ENCODE measurements at regions not wholly inside any gene's neighbourhood (a gene's known extent, or its start where the extent isn't known, plus 50 kb on each side); places are given as distances from the start of the nearest gene placed in this dataset.
"Not testable (repeated sequence)": the region's sequence is repeated elsewhere in the genome, so short reads cannot be mapped to it uniquely, and the experiment has no call there.

DNA sequence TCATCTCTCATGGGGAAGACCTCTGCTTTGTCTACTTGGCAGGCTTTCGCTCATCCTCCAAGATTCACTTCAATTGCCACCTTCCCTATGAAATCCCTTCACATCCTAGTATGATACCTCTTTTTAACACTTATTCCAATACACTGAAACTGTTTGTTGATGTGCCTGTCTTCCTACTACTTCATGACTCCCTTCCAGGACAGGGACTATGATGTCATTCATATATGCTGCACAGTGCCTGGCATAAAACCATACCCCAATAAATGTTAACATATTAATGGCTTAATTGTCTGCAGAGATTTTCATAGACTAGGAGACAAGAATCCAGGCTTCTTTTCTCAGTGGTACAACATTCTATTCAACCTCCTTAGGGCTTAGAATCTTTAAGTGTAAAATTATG is 215.5 kb downstream of the ZNF608 start:
- DNase-seq (ENCODE audit: low read depth), result no peak
- TF ChIP-seq, protein P1, sequence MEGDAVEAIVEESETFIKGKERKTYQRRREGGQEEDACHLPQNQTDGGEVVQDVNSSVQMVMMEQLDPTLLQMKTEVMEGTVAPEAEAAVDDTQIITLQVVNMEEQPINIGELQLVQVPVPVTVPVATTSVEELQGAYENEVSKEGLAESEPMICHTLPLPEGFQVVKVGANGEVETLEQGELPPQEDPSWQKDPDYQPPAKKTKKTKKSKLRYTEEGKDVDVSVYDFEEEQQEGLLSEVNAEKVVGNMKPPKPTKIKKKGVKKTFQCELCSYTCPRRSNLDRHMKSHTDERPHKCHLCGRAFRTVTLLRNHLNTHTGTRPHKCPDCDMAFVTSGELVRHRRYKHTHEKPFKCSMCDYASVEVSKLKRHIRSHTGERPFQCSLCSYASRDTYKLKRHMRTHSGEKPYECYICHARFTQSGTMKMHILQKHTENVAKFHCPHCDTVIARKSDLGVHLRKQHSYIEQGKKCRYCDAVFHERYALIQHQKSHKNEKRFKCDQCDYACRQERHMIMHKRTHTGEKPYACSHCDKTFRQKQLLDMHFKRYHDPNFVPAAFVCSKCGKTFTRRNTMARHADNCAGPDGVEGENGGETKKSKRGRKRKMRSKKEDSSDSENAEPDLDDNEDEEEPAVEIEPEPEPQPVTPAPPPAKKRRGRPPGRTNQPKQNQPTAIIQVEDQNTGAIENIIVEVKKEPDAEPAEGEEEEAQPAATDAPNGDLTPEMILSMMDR (conservative IDR thresholded peaks at IDR 0.05; ENCODE audit: control insufficient read depth, insufficient read depth, low read depth, low read length), result no peak
- no peak overlapping the region for H3K4me3 ChIP-seq (ENCODE audit: control insufficient read depth, low read depth, low read length)

DNA sequence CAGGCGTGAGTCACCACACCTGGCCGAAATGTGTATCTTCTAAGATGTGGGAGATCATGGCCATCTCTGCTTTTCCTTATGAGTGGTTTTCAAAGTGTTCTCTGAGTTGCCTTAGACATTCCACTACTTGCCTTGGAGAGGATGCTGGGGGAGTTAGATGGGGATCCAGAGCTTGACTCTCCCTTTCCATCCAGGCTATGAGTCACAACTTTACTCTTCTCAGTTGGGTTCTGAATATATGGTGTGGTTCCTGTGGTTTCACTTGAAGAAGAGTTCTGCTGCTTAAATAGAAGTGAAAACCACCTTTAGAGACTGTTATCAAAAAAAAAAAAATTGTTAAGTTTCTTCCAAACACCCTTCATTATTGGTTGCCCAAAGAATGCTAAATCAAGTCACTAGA is 217.6 kb downstream of the ZNF608 start:
- H3K4me3 ChIP-seq (ENCODE audit: control insufficient read depth, low read depth, low read length), result no peak overlapping the region
- TF ChIP-seq, protein P1 (conservative IDR thresholded peaks at IDR 0.05; ENCODE audit: control insufficient read depth, insufficient read depth, low read depth, low read length), result no peak
- peak; percentile 34 for DNase-seq (ENCODE audit: low read depth)

DNA sequence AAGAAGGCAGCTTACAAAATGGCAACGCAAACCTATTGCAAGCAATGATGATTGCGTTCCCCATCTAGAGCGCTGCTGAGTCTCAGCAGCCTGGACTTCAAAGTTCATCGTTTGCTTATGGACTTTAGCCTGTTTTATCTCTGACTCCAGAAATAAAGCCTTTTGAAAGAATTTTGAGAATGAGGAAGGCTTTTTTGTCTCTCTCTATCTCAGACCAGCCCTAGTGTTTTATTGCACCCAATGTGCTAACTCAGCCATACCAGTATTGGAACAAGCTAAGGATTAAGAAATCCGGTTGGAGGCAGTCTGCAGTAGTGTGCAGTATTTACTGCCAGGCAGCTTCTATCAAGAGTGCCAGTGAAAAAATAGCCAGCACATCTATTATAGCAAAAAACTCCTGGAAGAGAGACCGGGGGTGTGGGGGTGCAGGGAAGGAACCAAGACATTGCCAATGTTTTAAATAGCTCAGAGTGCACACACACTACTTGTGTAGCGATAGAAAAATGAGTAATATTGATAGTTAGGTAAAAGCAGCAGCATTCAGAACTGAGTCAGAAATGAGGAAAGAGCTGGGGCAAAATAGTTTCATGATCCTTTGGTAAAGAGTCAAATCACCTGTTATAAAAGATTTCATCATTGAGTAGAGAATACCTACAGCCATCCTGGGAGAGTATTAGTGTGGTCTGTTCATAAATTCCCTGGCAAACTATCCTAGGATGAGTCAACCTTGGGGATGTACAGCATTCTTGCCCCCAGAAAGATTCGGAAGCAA is 219.0 kb downstream of the ZNF608 start:
- H3K4me3 ChIP-seq (ENCODE audit: control insufficient read depth, low read depth, low read length), result no peak overlapping the region
- TF ChIP-seq, protein P1 (conservative IDR thresholded peaks at IDR 0.05; ENCODE audit: control insufficient read depth, insufficient read depth, low read depth, low read length), result no peak
- DNase-seq (ENCODE audit: low read depth), result peak; percentile 49

DNA sequence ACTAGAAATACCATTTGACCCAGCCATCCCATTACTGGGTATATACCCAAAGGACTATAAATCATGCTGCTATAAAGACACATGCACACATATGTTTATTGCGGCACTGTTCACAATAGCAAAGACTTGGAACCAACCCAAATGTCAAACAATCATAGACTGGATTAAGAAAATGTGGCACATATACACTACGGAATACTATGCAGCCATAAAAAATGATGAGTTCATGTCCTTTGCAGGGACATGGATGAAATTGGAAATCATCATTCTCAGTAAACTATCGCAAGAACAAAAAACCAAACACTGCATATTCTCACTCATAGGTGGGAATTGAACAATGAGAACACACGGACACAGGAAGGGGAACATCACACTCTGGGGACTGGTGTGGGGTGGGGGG is 220.4 kb downstream of the ZNF608 start:
- not testable (repeated sequence) for DNase-seq (ENCODE audit: low read depth)

DNA sequence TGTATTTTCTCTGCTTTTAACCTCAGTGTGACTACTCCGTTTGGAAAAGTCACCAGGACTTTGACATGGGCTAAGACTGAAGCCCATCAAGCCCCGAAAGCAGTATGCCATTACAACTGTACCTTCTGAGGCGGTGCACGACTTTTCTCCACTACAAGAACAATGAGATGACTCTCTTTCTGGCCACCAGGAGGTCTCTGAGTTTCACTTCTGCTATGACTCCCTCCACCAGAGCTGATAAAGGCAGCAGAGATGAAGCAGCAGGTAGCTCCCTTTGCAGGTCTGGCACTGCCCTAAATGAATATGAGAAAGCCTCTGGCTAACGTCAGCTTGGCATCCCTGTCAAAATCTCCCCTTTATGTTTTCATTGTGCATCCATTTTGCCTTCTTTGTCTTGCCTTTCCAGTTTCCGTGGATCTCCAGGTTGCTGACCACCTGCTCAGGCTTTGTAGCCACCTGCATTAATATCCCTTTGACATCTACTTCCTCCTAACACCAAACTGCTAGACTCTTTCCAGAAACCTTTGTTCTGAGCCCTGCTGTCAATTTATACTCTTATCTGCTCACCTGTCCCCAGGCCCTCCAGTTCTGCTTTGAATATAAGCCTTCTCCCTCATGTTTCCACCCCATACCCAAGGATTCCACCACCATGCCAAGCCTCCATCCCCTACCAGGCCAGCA is 221.7 kb downstream of the ZNF608 start:
- H3K4me3 ChIP-seq (ENCODE audit: control insufficient read depth, low read depth, low read length), result no peak overlapping the region
- DNase-seq (ENCODE audit: low read depth), result no peak
- TF ChIP-seq, protein P1 (conservative IDR thresholded peaks at IDR 0.05; ENCODE audit: control insufficient read depth, insufficient read depth, low read depth, low read length), result no peak

More for the DNA sequence above, 220.4 kb downstream of the ZNF608 start:
- not testable (repeated sequence) for H3K4me3 ChIP-seq (ENCODE audit: control insufficient read depth, low read depth, low read length)

DNA sequence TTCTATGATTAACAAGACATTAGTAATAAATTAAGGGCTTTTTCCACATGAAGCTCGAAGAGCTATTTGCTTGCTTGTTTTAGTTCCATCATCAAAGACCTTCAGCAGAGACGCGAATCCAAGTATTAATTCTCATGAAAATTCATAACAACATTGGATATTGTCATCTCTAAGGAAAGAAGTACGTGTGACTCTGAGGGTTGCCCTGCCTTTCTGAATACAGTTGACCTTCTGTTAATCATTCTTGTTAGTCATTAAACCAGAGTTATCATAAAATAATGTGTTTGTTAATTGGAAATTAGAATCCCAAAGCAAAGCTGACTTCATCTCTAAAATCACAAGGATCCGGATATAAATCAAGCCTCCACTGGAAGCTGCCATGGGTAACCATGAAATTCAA is 222.5 kb downstream of the ZNF608 start:
- DNase-seq (ENCODE audit: low read depth), result no peak
- no peak overlapping the region for H3K4me3 ChIP-seq (ENCODE audit: control insufficient read depth, low read depth, low read length)
- TF ChIP-seq, protein P1 (conservative IDR thresholded peaks at IDR 0.05; ENCODE audit: control insufficient read depth, insufficient read depth, low read depth, low read length), result no peak

DNA sequence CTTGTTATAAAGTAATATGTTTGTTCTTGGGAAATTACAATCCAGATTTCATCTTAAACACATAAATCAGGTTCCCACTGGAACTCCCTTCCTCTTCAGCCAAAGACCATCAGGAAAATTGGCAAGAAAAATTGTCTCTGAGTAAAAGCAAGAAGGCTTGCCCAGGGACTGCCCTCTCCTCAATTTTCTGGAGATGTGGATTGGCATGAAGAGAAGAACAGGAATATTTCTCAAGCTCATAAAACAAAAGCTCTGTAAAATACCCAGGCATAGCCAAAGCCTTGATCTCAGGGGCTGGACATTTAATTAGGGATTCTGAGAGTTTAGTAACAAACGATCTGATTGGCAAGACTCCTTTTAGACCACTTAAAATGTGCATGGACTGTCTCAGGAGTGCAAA is 223.4 kb downstream of the ZNF608 start:
- no peak for DNase-seq (ENCODE audit: low read depth)
- no peak overlapping the region for H3K4me3 ChIP-seq (ENCODE audit: control insufficient read depth, low read depth, low read length)
- TF ChIP-seq, protein P1 (conservative IDR thresholded peaks at IDR 0.05; ENCODE audit: control insufficient read depth, insufficient read depth, low read depth, low read length), result no peak

Data from fibroblast of mammary gland (primary cell).